SK-N-MC (cell line): ENCODE measurements at regions not wholly inside any gene's neighbourhood (a gene's known extent, or its start where the extent isn't known, plus 50 kb on each side); places are given as distances from the start of the nearest gene placed in this dataset.

Experiments
- EZH2 ChIP-seq: fragments of 200-600 bp; sonication (generic); IDR thresholded peaks from one replicate; pipeline ENCODE4 v1.6.1; 2017; ENCODE audit warnings: antibody characterized with exemption
- POLR2AphosphoS5 ChIP-seq: IDR thresholded peaks from 2 replicates; pipeline ENCODE4 v1.6.1; 2012; ENCODE audit warnings: mild to moderate bottlenecking, low read depth, low read length, borderline replicate concordance

DNA sequence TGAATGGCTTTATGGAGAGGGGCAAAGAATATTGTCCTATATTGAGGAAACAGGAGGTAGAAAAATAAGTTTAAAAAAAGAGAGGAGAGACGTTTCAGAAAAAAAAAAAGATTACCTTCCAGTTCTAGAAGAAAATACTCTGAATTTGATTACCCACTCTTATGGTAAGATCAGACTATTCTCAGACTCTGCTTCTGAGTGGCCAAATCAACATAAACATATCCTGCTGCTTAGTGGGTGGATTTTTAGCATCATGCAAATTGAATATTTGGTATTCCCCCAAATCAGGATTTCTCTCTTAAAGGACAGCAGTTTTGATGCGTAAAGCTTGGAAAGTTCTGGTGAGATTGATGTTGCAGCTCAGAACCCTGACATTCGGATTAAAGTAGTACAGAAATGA is 946.6 kb downstream of the TFAP2A start:
- TF ChIP-seq POLR2AphosphoS5 (no peak), EZH2 (no peak)
